A673 (cell line): ENCODE measurements at regions not wholly inside any gene's neighbourhood (a gene's known extent, or its start where the extent isn't known, plus 50 kb on each side); places are given as distances from the start of the nearest gene placed in this dataset.

Experiments
- BruUV-seq: library from RNA; stranded (reverse); fragments of 400-500 nt; replicated peaks from 2 replicates; lab custom pipeline; 2021; lab: Mats Ljungman, UMichigan
- CTCF ChIA-PET: fragments of 300-600 bp; sonication (Branson Sonifier 250); formaldehyde crosslinking; loops from one replicate; lab custom pipeline; 2022; ENCODE audit warnings: antibody characterized with exemption; lab: Charles Lee
- POLR2A ChIA-PET: fragments of 300-600 bp; sonication (Branson Sonifier 250); formaldehyde crosslinking; loops from one replicate; lab custom pipeline; 2022; ENCODE audit warnings: antibody characterized with exemption; ENCODE audit not compliant: low non-redundant PET; lab: Charles Lee
- DNase-seq: peaks from one replicate; pipeline ENCODE4 v3.0.0-alpha.2; 2015; ENCODE audit warnings: low spot score
- H3K27ac ChIP-seq: fragments of 200-600 bp; sonication (generic); 2 replicates; pipeline ENCODE4 v1.5.1; 2016; ENCODE audit warnings: mixed run types, low read depth, mild to moderate bottlenecking, mixed read lengths, antibody characterized with exemption, low read length; ENCODE audit not compliant: poor library complexity, severe bottlenecking
- H3K27me3 ChIP-seq: fragments of 200-600 bp; sonication (generic); replicated peaks from 2 replicates; pipeline ENCODE4 v1.6.1; 2017; ENCODE audit warnings: mixed run types, low read depth, mild to moderate bottlenecking, mixed read lengths, antibody characterized with exemption, low read length; ENCODE audit not compliant: insufficient read depth, poor library complexity
- H3K36me3 ChIP-seq: fragments of 200-600 bp; sonication (generic); 2 replicates; pipeline ENCODE4 v1.6.1; 2016; ENCODE audit warnings: mixed run types, mild to moderate bottlenecking, mixed read lengths, antibody characterized with exemption, low read length; ENCODE audit not compliant: insufficient read depth, poor library complexity, severe bottlenecking
- H3K4me1 ChIP-seq: fragments of 200-600 bp; sonication (generic); 2 replicates; pipeline ENCODE4 v1.6.1; 2017; ENCODE audit warnings: mixed run types, mild to moderate bottlenecking, mixed read lengths, antibody characterized with exemption, low read length; ENCODE audit not compliant: insufficient read depth, poor library complexity, severe bottlenecking
- H3K4me3 ChIP-seq: fragments of 200-600 bp; sonication (generic); 2 replicates; pipeline ENCODE4 v1.5.1; 2016; ENCODE audit warnings: low read depth, mixed run types, mild to moderate bottlenecking, mixed read lengths, low read length; ENCODE audit not compliant: poor library complexity, severe bottlenecking
- H3K9me3 ChIP-seq: fragments of 200-600 bp; sonication (generic); 2 replicates; pipeline ENCODE4 v1.6.1; 2016; ENCODE audit warnings: mixed run types, low read depth, mild to moderate bottlenecking, mixed read lengths, antibody characterized with exemption, low read length; ENCODE audit not compliant: poor library complexity, severe bottlenecking
- CTCF ChIP-seq: fragments of 300-800, 200-600 bp; sonication (generic); conservative IDR thresholded peaks from 2 replicates; pipeline ENCODE4 v1.5.1; 2017; ENCODE audit warnings: low read depth, mild to moderate bottlenecking, antibody characterized with exemption, low read length, moderate library complexity, mixed read lengths
- EZH2 ChIP-seq: fragments of 200-600 bp; sonication (generic); IDR thresholded peaks from 2 replicates; pipeline ENCODE4 v1.6.1; 2017; ENCODE audit warnings: borderline replicate concordance, low read depth, mild to moderate bottlenecking, mixed read lengths, antibody characterized with exemption, low read length; ENCODE audit not compliant: poor library complexity, severe bottlenecking
- intact Hi-C: fragments of 100-400 bp; cut with micrococcal nuclease; formaldehyde crosslinking; loops from one replicate; pipeline ENCODE4 v1.10.0; 2022; ENCODE audit not compliant: unreplicated experiment

GRCh38 chr4:37101686-37102085 lies 142.9 kb upstream of the NWD2 start:
- H3K4me3 ChIP-seq: no peak overlapping the region
- CTCF ChIA-PET: no interaction called here
- no peak for DNase-seq
- intact Hi-C loops: no loop called here
- no peak overlapping the region for H3K27ac ChIP-seq
- H3K36me3 ChIP-seq: no peaks in the 10 kb centered on the region
- no peak for TF ChIP-seq CTCF
- no peak for TF ChIP-seq EZH2
- H3K27me3 ChIP-seq: no peaks in the 10 kb centered on the region
- POLR2A ChIA-PET: no interaction called here
- H3K9me3 ChIP-seq: peaks cover 3% of the 10 kb centered on the region
- no TSS peak for BruUV-seq
- no peaks in the 10 kb centered on the region for H3K4me1 ChIP-seq

GRCh38 chr4:37109756-37110155 lies 134.8 kb upstream of the NWD2 start:
- Histone ChIP-seq H3K9me3 (peaks cover 4% of the 10 kb centered on the region), H3K4me3 (no peak overlapping the region), H3K4me1 (no peaks in the 10 kb centered on the region), H3K27ac (no peak overlapping the region), H3K27me3 (no peaks in the 10 kb centered on the region), H3K36me3 (no peaks in the 10 kb centered on the region)
- TF ChIP-seq CTCF: no peak
- no peak for TF ChIP-seq EZH2
- intact Hi-C loops: no loop called here
- ChIA-PET CTCF (no interaction called here), POLR2A (no interaction called here)
- no TSS peak for BruUV-seq
- DNase-seq: no peak

- no TSS peak for BruUV-seq
- H3K27ac ChIP-seq: no peak overlapping the region
- H3K4me3 ChIP-seq: no peak overlapping the region
- no peaks in the 10 kb centered on the region for H3K27me3 ChIP-seq
- TF ChIP-seq CTCF (no peak), EZH2 (no peak)
- DNase-seq: no peak
- H3K36me3 ChIP-seq: no peaks in the 10 kb centered on the region
- CTCF ChIA-PET: no interaction called here
- intact Hi-C loops: no loop called here
- H3K4me1 ChIP-seq: no peaks in the 10 kb centered on the region
- H3K9me3 ChIP-seq: peaks cover 4% of the 10 kb centered on the region
- POLR2A ChIA-PET: no interaction called here
Measured at GRCh38 chr4:37124800-37125199, 119.7 kb upstream of the NWD2 start.
